ENCODE measurements at regions not wholly inside any gene's neighbourhood (a gene's known extent, or its start where the extent isn't known, plus 50 kb on each side); places are given as distances from the start of the nearest gene placed in this dataset.

GRCh38 chr3:88444251-88444650 is 294.5 kb downstream of the C3orf38 start:
- H3K4me3 ChIP-seq (ENCODE audit: low read length): no peak overlapping the region
- no TSS peak for BruUV-seq (replicated peaks)
- CTCF ChIA-PET: no interaction called here
- H3K4me1 ChIP-seq (ENCODE audit: insufficient read depth, low read length): no peaks in the 10 kb centered on the region
- no peaks in the 10 kb centered on the region for H4K20me1 ChIP-seq (ENCODE audit: low read length)
- no peak overlapping the region for H3K4me2 ChIP-seq (ENCODE audit: low read length)
- H3K27me3 ChIP-seq (ENCODE audit: low read length): peaks cover 5% of the 10 kb centered on the region; the same call in 1 of the 2 replicates
- ATAC-seq (no peak), DNase-seq (no peak)
- H3K9me2 ChIP-seq (replicated peaks; ENCODE audit: low read length): no peaks in the 10 kb centered on the region
- TF ChIP-seq EZH2phosphoT487 (IDR thresholded peaks at IDR 0.05; ENCODE audit: borderline replicate concordance, low read length) (no peak), EZH2 (IDR thresholded peaks at IDR 0.05; ENCODE audit: low read length, unreplicated experiment) (no peak), CTCF (conservative IDR thresholded peaks at IDR 0.05; ENCODE audit: low read depth, low read length) (no peak)
- H3K9ac ChIP-seq (ENCODE audit: low read length): no peak overlapping the region
- H3K36me3 ChIP-seq (ENCODE audit: low read depth, low read length): no peaks in the 10 kb centered on the region
- H3K27ac ChIP-seq (ENCODE audit: low read length): no peak overlapping the region
- intact Hi-C loops (cut with micrococcal nuclease): no loop called here
- no peak overlapping the region for H2AFZ ChIP-seq (ENCODE audit: low read length)
- H3K79me2 ChIP-seq (ENCODE audit: low read length): no peaks in the 10 kb centered on the region
- H3F3A ChIP-seq (ENCODE audit: low read length, unreplicated experiment): no peaks in the 10 kb centered on the region
- POLR2A ChIA-PET (ENCODE audit: unreplicated experiment): no interaction called here
- H3K9me3 ChIP-seq (ENCODE audit: low read length): no peaks in the 10 kb centered on the region

GRCh38 chr3:88452228-88452627 is 302.5 kb downstream of the C3orf38 start:
- no peak for ATAC-seq
- Histone ChIP-seq H3K9me2 (replicated peaks; ENCODE audit: low read length) (no peaks in the 10 kb centered on the region), H3K79me2 (ENCODE audit: low read length) (no peaks in the 10 kb centered on the region), H3K4me2 (ENCODE audit: low read length) (no peak overlapping the region), H3K4me3 (ENCODE audit: low read length) (no peak overlapping the region), H3K9me3 (ENCODE audit: low read length) (no peaks in the 10 kb centered on the region), H3F3A (ENCODE audit: low read length, unreplicated experiment) (no peaks in the 10 kb centered on the region), H3K27ac (ENCODE audit: low read length) (no peak overlapping the region), H3K36me3 (ENCODE audit: low read depth, low read length) (no peaks in the 10 kb centered on the region), H4K20me1 (ENCODE audit: low read length) (no peaks in the 10 kb centered on the region), H3K4me1 (ENCODE audit: insufficient read depth, low read length) (no peaks in the 10 kb centered on the region), H2AFZ (ENCODE audit: low read length) (no peak overlapping the region), H3K9ac (ENCODE audit: low read length) (no peak overlapping the region), H3K27me3 (ENCODE audit: low read length) (no peaks in the 10 kb centered on the region)
- CTCF ChIA-PET: no interaction called here
- intact Hi-C loops (cut with micrococcal nuclease): no loop called here
- POLR2A ChIA-PET (ENCODE audit: unreplicated experiment): no interaction called here
- TF ChIP-seq EZH2phosphoT487 (IDR thresholded peaks at IDR 0.05; ENCODE audit: borderline replicate concordance, low read length): no peak
- TF ChIP-seq CTCF (conservative IDR thresholded peaks at IDR 0.05; ENCODE audit: low read depth, low read length): no peak
- TF ChIP-seq EZH2 (IDR thresholded peaks at IDR 0.05; ENCODE audit: low read length, unreplicated experiment): no peak
- BruUV-seq (replicated peaks): no TSS peak
- DNase-seq: no peak

- Histone ChIP-seq H3K27me3 (ENCODE audit: low read length) (no peaks in the 10 kb centered on the region), H3K9me2 (replicated peaks; ENCODE audit: low read length) (no peaks in the 10 kb centered on the region), H3K79me2 (ENCODE audit: low read length) (no peaks in the 10 kb centered on the region), H3K27ac (ENCODE audit: low read length) (no peak overlapping the region), H3F3A (ENCODE audit: low read length, unreplicated experiment) (no peaks in the 10 kb centered on the region), H2AFZ (ENCODE audit: low read length) (no peak overlapping the region), H3K36me3 (ENCODE audit: low read depth, low read length) (no peaks in the 10 kb centered on the region), H4K20me1 (ENCODE audit: low read length) (no peaks in the 10 kb centered on the region), H3K9ac (ENCODE audit: low read length) (no peak overlapping the region), H3K4me2 (ENCODE audit: low read length) (no peak overlapping the region), H3K4me3 (ENCODE audit: low read length) (no peak overlapping the region), H3K9me3 (ENCODE audit: low read length) (no peaks in the 10 kb centered on the region), H3K4me1 (ENCODE audit: insufficient read depth, low read length) (no peaks in the 10 kb centered on the region)
- ChIA-PET CTCF (no interaction called here), POLR2A (ENCODE audit: unreplicated experiment) (no interaction called here)
- DNase-seq (no peak), ATAC-seq (no peak)
- TF ChIP-seq CTCF (conservative IDR thresholded peaks at IDR 0.05; ENCODE audit: low read depth, low read length) (no peak), EZH2phosphoT487 (IDR thresholded peaks at IDR 0.05; ENCODE audit: borderline replicate concordance, low read length) (no peak)
- no TSS peak for BruUV-seq (replicated peaks)
- intact Hi-C loops (cut with micrococcal nuclease): no loop called here
Observed at GRCh38 chr3:88460369-88460768, 310.6 kb downstream of the C3orf38 start.

All from PC-3 (cell line).